Panc1 (cell line): ENCODE measurements at regions not wholly inside any gene's neighbourhood (a gene's known extent, or its start where the extent isn't known, plus 50 kb on each side); places are given as distances from the start of the nearest gene placed in this dataset.

Source experiments
- ATAC-seq: fragments of 200-7000 bp; cut with Tn5 transposase; 2 replicates; pipeline ENCODE4 v1.9.1; 2020; ENCODE audit warnings: mild to moderate bottlenecking, moderate library complexity
- BruUV-seq: library from RNA; stranded (reverse); fragments of 400-500 nt; replicated peaks from 2 replicates; lab custom pipeline; 2021; lab: Mats Ljungman, UMichigan
- CTCF ChIA-PET: fragments of 300-600 bp; sonication (Branson Sonifier 250); formaldehyde crosslinking; loops from one replicate; lab custom pipeline; 2022; ENCODE audit warnings: antibody characterized with exemption; lab: Charles Lee
- POLR2A ChIA-PET: fragments of 300-600 bp; sonication (Branson Sonifier 250); formaldehyde crosslinking; loops from one replicate; lab custom pipeline; 2022; ENCODE audit warnings: antibody characterized with exemption; lab: Charles Lee
- DNase-seq: peaks from one replicate; pipeline ENCODE4 v3.0.0-alpha.2; 2010; ENCODE audit warnings: low read depth, low spot score
- H3K27ac ChIP-seq: 2 replicates; pipeline ENCODE4 v1.5.1; 2011; ENCODE audit warnings: mild to moderate bottlenecking, low read length, inconsistent platforms
- H3K27me3 ChIP-seq: fragments of 200-500 bp; sonication (Bioruptor generic); 2 replicates; pipeline ENCODE4 v1.6.0; 2014; ENCODE audit warnings: low read length, inconsistent platforms; ENCODE audit not compliant: control insufficient read depth, insufficient read depth
- H3K36me3 ChIP-seq: fragments of 200-500 bp; sonication (Bioruptor generic); 2 replicates; pipeline ENCODE4 v1.5.1; 2014; ENCODE audit warnings: inconsistent platforms, mild to moderate bottlenecking, low read length, moderate library complexity; ENCODE audit not compliant: control insufficient read depth, insufficient read depth
- H3K4me1 ChIP-seq: 2 replicates; pipeline ENCODE4 v1.5.1; 2011; ENCODE audit warnings: inconsistent platforms, mild to moderate bottlenecking, low read length, moderate library complexity; ENCODE audit not compliant: control insufficient read depth, insufficient read depth
- H3K4me3 ChIP-seq, 2 experiments: 2 replicates each; pipeline ENCODE4 v1.5.1; 2011 to 2012; ENCODE audit warnings: low read depth in 2 of 2, low read length in 2 of 2, mild to moderate bottlenecking in 2 of 2, inconsistent platforms in 1 of 2, moderate library complexity in 1 of 2
- H3K9me3 ChIP-seq: fragments of 200-500 bp; sonication (Bioruptor generic); 2 replicates; pipeline ENCODE4 v1.5.1; 2014; ENCODE audit warnings: low read depth, mild to moderate bottlenecking, inconsistent platforms, low read length, moderate library complexity; ENCODE audit not compliant: control insufficient read depth, insufficient read depth
- POLR2AphosphoS5 ChIP-seq: IDR thresholded peaks from 2 replicates; pipeline ENCODE4 v1.6.1; 2012; ENCODE audit warnings: mild to moderate bottlenecking, low read depth, low read length, moderate library complexity
- SIN3A ChIP-seq: IDR thresholded peaks from 2 replicates; pipeline ENCODE4 v1.6.1; 2012; ENCODE audit warnings: low read depth, mild to moderate bottlenecking, low read length, moderate library complexity, borderline replicate concordance; ENCODE audit not compliant: insufficient read depth
- TCF7L2 ChIP-seq: IDR thresholded peaks from 2 replicates; pipeline ENCODE4 v1.6.1; 2011; ENCODE audit warnings: mild to moderate bottlenecking, low read depth, low read length, inconsistent platforms
- in situ Hi-C: cut with HindIII; loops from 2 replicates; pipeline ENCODE4 v1.10.0; 2016; ENCODE audit warnings: low sequenced_read_pairs, low pct_unique_long_range_greater_than_20kb
- intact Hi-C: fragments of 100-400 bp; cut with micrococcal nuclease; formaldehyde crosslinking; loops from one replicate; pipeline ENCODE4 v1.10.0; 2022; ENCODE audit not compliant: unreplicated experiment
- TF ChIP-seq, protein P1 (sequence below), 2 experiments: IDR thresholded peaks; 2 replicates each; pipeline ENCODE4 v1.6.1; 2011 to 2012; ENCODE audit warnings: low read depth in 2 of 2, control low read depth in 1 of 2, low read length in 1 of 2, mild to moderate bottlenecking in 1 of 2, moderate library complexity in 1 of 2; ENCODE audit not compliant: insufficient read depth in 1 of 2
- TF ChIP-seq, protein P2 (sequence below): fragments of 450-650 bp; IDR thresholded peaks from 2 replicates; pipeline ENCODE4 v1.5.1; 2017; ENCODE audit warnings: mild to moderate bottlenecking

DNA sequence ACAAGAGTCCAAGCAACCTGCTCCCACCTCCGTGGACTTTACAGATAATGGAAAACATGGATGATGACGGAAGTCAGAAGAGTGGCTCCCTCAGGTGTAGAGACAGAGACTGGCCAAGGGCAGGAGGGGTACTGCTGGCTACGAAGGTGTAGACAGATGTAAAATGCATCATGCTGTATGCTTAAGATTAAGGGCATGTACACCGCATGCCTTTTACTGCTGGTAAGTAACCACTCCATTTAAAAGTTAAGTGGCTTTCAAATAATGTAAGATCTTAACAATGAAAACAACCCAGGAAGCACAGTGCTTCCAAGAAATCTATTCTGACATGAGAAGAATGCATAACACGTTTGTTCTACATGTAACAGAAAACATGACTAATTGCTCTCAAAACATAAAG lies 76.9 kb upstream of the FAM9B start:
- ATAC-seq = no peak
- BruUV-seq = no TSS peak
- no peak for DNase-seq
- ChIA-PET POLR2A (no interaction called here), CTCF (no interaction called here)
- Histone ChIP-seq H3K4me3 (no peak overlapping the region), H3K36me3 (no peaks in the 10 kb centered on the region), H3K9me3 (no peaks in the 10 kb centered on the region), H3K27ac (no peak overlapping the region), H3K4me1 (no peaks in the 10 kb centered on the region), H3K27me3 (no peaks in the 10 kb centered on the region)
- TF ChIP-seq TCF7L2 (no peak), SIN3A (no peak), POLR2AphosphoS5 (no peak)
- TF ChIP-seq, protein P1, sequence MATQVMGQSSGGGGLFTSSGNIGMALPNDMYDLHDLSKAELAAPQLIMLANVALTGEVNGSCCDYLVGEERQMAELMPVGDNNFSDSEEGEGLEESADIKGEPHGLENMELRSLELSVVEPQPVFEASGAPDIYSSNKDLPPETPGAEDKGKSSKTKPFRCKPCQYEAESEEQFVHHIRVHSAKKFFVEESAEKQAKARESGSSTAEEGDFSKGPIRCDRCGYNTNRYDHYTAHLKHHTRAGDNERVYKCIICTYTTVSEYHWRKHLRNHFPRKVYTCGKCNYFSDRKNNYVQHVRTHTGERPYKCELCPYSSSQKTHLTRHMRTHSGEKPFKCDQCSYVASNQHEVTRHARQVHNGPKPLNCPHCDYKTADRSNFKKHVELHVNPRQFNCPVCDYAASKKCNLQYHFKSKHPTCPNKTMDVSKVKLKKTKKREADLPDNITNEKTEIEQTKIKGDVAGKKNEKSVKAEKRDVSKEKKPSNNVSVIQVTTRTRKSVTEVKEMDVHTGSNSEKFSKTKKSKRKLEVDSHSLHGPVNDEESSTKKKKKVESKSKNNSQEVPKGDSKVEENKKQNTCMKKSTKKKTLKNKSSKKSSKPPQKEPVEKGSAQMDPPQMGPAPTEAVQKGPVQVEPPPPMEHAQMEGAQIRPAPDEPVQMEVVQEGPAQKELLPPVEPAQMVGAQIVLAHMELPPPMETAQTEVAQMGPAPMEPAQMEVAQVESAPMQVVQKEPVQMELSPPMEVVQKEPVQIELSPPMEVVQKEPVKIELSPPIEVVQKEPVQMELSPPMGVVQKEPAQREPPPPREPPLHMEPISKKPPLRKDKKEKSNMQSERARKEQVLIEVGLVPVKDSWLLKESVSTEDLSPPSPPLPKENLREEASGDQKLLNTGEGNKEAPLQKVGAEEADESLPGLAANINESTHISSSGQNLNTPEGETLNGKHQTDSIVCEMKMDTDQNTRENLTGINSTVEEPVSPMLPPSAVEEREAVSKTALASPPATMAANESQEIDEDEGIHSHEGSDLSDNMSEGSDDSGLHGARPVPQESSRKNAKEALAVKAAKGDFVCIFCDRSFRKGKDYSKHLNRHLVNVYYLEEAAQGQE (IDR thresholded peaks at IDR 0.05; ENCODE audit: insufficient read depth in 1 of 2, low read depth in 2 of 2, low read length in 1 of 2) = no peak
- TF ChIP-seq, protein P2, sequence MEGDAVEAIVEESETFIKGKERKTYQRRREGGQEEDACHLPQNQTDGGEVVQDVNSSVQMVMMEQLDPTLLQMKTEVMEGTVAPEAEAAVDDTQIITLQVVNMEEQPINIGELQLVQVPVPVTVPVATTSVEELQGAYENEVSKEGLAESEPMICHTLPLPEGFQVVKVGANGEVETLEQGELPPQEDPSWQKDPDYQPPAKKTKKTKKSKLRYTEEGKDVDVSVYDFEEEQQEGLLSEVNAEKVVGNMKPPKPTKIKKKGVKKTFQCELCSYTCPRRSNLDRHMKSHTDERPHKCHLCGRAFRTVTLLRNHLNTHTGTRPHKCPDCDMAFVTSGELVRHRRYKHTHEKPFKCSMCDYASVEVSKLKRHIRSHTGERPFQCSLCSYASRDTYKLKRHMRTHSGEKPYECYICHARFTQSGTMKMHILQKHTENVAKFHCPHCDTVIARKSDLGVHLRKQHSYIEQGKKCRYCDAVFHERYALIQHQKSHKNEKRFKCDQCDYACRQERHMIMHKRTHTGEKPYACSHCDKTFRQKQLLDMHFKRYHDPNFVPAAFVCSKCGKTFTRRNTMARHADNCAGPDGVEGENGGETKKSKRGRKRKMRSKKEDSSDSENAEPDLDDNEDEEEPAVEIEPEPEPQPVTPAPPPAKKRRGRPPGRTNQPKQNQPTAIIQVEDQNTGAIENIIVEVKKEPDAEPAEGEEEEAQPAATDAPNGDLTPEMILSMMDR = no peak
- in situ Hi-C loops = no loop called here
- intact Hi-C loops = no loop called here

- no peak for ATAC-seq
- in situ Hi-C loops (no loop called here), intact Hi-C loops (no loop called here)
- BruUV-seq = no TSS peak
- TF ChIP-seq, protein P2 = no peak
- TF ChIP-seq SIN3A (no peak), POLR2AphosphoS5 (no peak), TCF7L2 (no peak)
- TF ChIP-seq, protein P1 (IDR thresholded peaks at IDR 0.05; ENCODE audit: insufficient read depth in 1 of 2, low read depth in 2 of 2, low read length in 1 of 2) = no peak
- no peak for DNase-seq
- no peaks in the 10 kb centered on the region for H3K27me3 ChIP-seq
- H3K9me3 ChIP-seq = no peaks in the 10 kb centered on the region
- POLR2A ChIA-PET = no interaction called here
- H3K4me1 ChIP-seq = no peaks in the 10 kb centered on the region
- H3K36me3 ChIP-seq = no peaks in the 10 kb centered on the region
- no peak overlapping the region for H3K27ac ChIP-seq
- H3K4me3 ChIP-seq = no peak overlapping the region
- CTCF ChIA-PET = no interaction called here
These were observed 80.3 kb upstream of the FAM9B start for GRCh38 chrX:9114245-9114644.
